ENCODE measurements at regions not wholly inside any gene's neighbourhood (a gene's known extent, or its start where the extent isn't known, plus 50 kb on each side); places are given as distances from the start of the nearest gene placed in this dataset.

GRCh38 chr15:94736236-94736635 lies 504.9 kb downstream of the MCTP2 start:
- Mint-ChIP-seq H3K27ac (no peak overlapping the region), H3K27me3 (ENCODE audit: low read depth) (peaks cover 6% of the 10 kb centered on the region)

GRCh38 chr15:94739639-94740038 lies 508.3 kb downstream of the MCTP2 start:
- no peaks in the 10 kb centered on the region for H3K4me1 Mint-ChIP-seq (ENCODE audit: low read depth)

More at GRCh38 chr15:94736236-94736635, 504.9 kb downstream of the MCTP2 start:
- H3K36me3 Mint-ChIP-seq (ENCODE audit: low read depth) = no peaks in the 10 kb centered on the region
- no peaks in the 10 kb centered on the region for H3K9me3 Mint-ChIP-seq
- H3K4me1 Mint-ChIP-seq (ENCODE audit: low read depth) = no peaks in the 10 kb centered on the region
- no peak overlapping the region for H3K4me3 Mint-ChIP-seq

GRCh38 chr15:94740469-94740868 lies 509.1 kb downstream of the MCTP2 start:
- peaks cover 9% of the 10 kb centered on the region for H3K27me3 Mint-ChIP-seq (ENCODE audit: low read depth)
- H3K36me3 Mint-ChIP-seq (ENCODE audit: low read depth) = no peaks in the 10 kb centered on the region
- H3K9me3 Mint-ChIP-seq = no peaks in the 10 kb centered on the region
- no peak overlapping the region for H3K4me3 Mint-ChIP-seq
- no peak overlapping the region for H3K27ac Mint-ChIP-seq
- no peaks in the 10 kb centered on the region for H3K4me1 Mint-ChIP-seq (ENCODE audit: low read depth)

More at GRCh38 chr15:94739639-94740038, 508.3 kb downstream of the MCTP2 start:
- H3K9me3 Mint-ChIP-seq = no peaks in the 10 kb centered on the region
- no peaks in the 10 kb centered on the region for H3K36me3 Mint-ChIP-seq (ENCODE audit: low read depth)
- H3K4me3 Mint-ChIP-seq = no peak overlapping the region
- H3K27me3 Mint-ChIP-seq (ENCODE audit: low read depth) = peaks cover 9% of the 10 kb centered on the region
- H3K27ac Mint-ChIP-seq = no peak overlapping the region

- Mint-ChIP-seq H3K4me3 (no peak overlapping the region), H3K4me1 (ENCODE audit: low read depth) (no peaks in the 10 kb centered on the region), H3K36me3 (ENCODE audit: low read depth) (no peaks in the 10 kb centered on the region), H3K27me3 (ENCODE audit: low read depth) (peaks cover 14% of the 10 kb centered on the region), H3K9me3 (no peaks in the 10 kb centered on the region), H3K27ac (no peak overlapping the region)
Observed at GRCh38 chr15:94743668-94744067, 512.3 kb downstream of the MCTP2 start.

- no peaks in the 10 kb centered on the region for H3K36me3 Mint-ChIP-seq (ENCODE audit: low read depth)
- H3K4me3 Mint-ChIP-seq = no peak overlapping the region
- no peaks in the 10 kb centered on the region for H3K9me3 Mint-ChIP-seq
- H3K27ac Mint-ChIP-seq = no peak overlapping the region
- no peaks in the 10 kb centered on the region for H3K4me1 Mint-ChIP-seq (ENCODE audit: low read depth)
- peaks cover 14% of the 10 kb centered on the region for H3K27me3 Mint-ChIP-seq (ENCODE audit: low read depth)
Observed at GRCh38 chr15:94744080-94744793, 512.9 kb downstream of the MCTP2 start.

- Mint-ChIP-seq H3K9me3 (no peaks in the 10 kb centered on the region), H3K4me1 (ENCODE audit: low read depth) (no peaks in the 10 kb centered on the region), H3K4me3 (no peak overlapping the region), H3K27me3 (ENCODE audit: low read depth) (peaks cover 14% of the 10 kb centered on the region), H3K36me3 (ENCODE audit: low read depth) (no peaks in the 10 kb centered on the region), H3K27ac (no peak overlapping the region)
Observed at GRCh38 chr15:94745371-94745770, 514.0 kb downstream of the MCTP2 start.

- H3K9me3 Mint-ChIP-seq = no peaks in the 10 kb centered on the region
- H3K27ac Mint-ChIP-seq = no peak overlapping the region
- no peak overlapping the region for H3K4me3 Mint-ChIP-seq
- peaks cover 14% of the 10 kb centered on the region for H3K27me3 Mint-ChIP-seq (ENCODE audit: low read depth)
- no peaks in the 10 kb centered on the region for H3K4me1 Mint-ChIP-seq (ENCODE audit: low read depth)
- no peaks in the 10 kb centered on the region for H3K36me3 Mint-ChIP-seq (ENCODE audit: low read depth)
Observed at GRCh38 chr15:94747510-94747909, 516.1 kb downstream of the MCTP2 start.

GRCh38 chr15:94749811-94750617 lies 518.7 kb downstream of the MCTP2 start:
- H3K9me3 Mint-ChIP-seq = no peaks in the 10 kb centered on the region
- no peak overlapping the region for H3K27ac Mint-ChIP-seq
- no peak overlapping the region for H3K4me3 Mint-ChIP-seq
- H3K4me1 Mint-ChIP-seq (ENCODE audit: low read depth) = no peaks in the 10 kb centered on the region
- no peaks in the 10 kb centered on the region for H3K36me3 Mint-ChIP-seq (ENCODE audit: low read depth)
- peaks cover 5% of the 10 kb centered on the region for H3K27me3 Mint-ChIP-seq (ENCODE audit: low read depth)

- H3K4me1 Mint-ChIP-seq (ENCODE audit: low read depth) = no peaks in the 10 kb centered on the region
- no peaks in the 10 kb centered on the region for H3K9me3 Mint-ChIP-seq
- no peaks in the 10 kb centered on the region for H3K36me3 Mint-ChIP-seq (ENCODE audit: low read depth)
- H3K4me3 Mint-ChIP-seq = no peak overlapping the region
- H3K27me3 Mint-ChIP-seq (ENCODE audit: low read depth) = peaks cover 18% of the 10 kb centered on the region
- no peak overlapping the region for H3K27ac Mint-ChIP-seq
Observed at GRCh38 chr15:94760348-94760747, 529.0 kb downstream of the MCTP2 start.

GRCh38 chr15:94761574-94761973 lies 530.2 kb downstream of the MCTP2 start:
- Mint-ChIP-seq H3K4me1 (ENCODE audit: low read depth) (no peaks in the 10 kb centered on the region), H3K4me3 (no peak overlapping the region), H3K27me3 (ENCODE audit: low read depth) (peaks cover 18% of the 10 kb centered on the region), H3K27ac (no peak overlapping the region), H3K36me3 (ENCODE audit: low read depth) (no peaks in the 10 kb centered on the region), H3K9me3 (no peaks in the 10 kb centered on the region)

- no peaks in the 10 kb centered on the region for H3K4me1 Mint-ChIP-seq (ENCODE audit: low read depth)
- H3K4me3 Mint-ChIP-seq = no peak overlapping the region
Observed at GRCh38 chr15:94769089-94769488, 537.7 kb downstream of the MCTP2 start.

GRCh38 chr15:94770199-94770598 lies 538.8 kb downstream of the MCTP2 start:
- Mint-ChIP-seq H3K27me3 (ENCODE audit: low read depth) (no peaks in the 10 kb centered on the region), H3K27ac (no peak overlapping the region), H3K9me3 (no peaks in the 10 kb centered on the region), H3K4me1 (ENCODE audit: low read depth) (peaks cover 5% of the 10 kb centered on the region), H3K4me3 (no peak overlapping the region), H3K36me3 (ENCODE audit: low read depth) (no peaks in the 10 kb centered on the region)

More at GRCh38 chr15:94769089-94769488, 537.7 kb downstream of the MCTP2 start:
- no peaks in the 10 kb centered on the region for H3K9me3 Mint-ChIP-seq
- no peak overlapping the region for H3K27ac Mint-ChIP-seq
- H3K36me3 Mint-ChIP-seq (ENCODE audit: low read depth) = no peaks in the 10 kb centered on the region
- H3K27me3 Mint-ChIP-seq (ENCODE audit: low read depth) = peaks cover 9% of the 10 kb centered on the region

GRCh38 chr15:94777037-94777436 lies 545.7 kb downstream of the MCTP2 start:
- no peak overlapping the region for H3K4me3 Mint-ChIP-seq
- H3K36me3 Mint-ChIP-seq (ENCODE audit: low read depth) = no peaks in the 10 kb centered on the region
- H3K27me3 Mint-ChIP-seq (ENCODE audit: low read depth) = peaks cover 4% of the 10 kb centered on the region
- peaks cover 5% of the 10 kb centered on the region for H3K4me1 Mint-ChIP-seq (ENCODE audit: low read depth)
- no peaks in the 10 kb centered on the region for H3K9me3 Mint-ChIP-seq
- H3K27ac Mint-ChIP-seq = no peak overlapping the region

- Mint-ChIP-seq H3K27me3 (ENCODE audit: low read depth) (peaks cover 4% of the 10 kb centered on the region), H3K36me3 (ENCODE audit: low read depth) (no peaks in the 10 kb centered on the region), H3K9me3 (no peaks in the 10 kb centered on the region), H3K4me3 (no peak overlapping the region), H3K27ac (no peak overlapping the region), H3K4me1 (ENCODE audit: low read depth) (peaks cover 5% of the 10 kb centered on the region)
Observed at GRCh38 chr15:94778840-94779239, 547.5 kb downstream of the MCTP2 start.

GRCh38 chr15:94780166-94780565 lies 548.8 kb downstream of the MCTP2 start:
- Mint-ChIP-seq H3K9me3 (no peaks in the 10 kb centered on the region), H3K27me3 (ENCODE audit: low read depth) (peaks cover 4% of the 10 kb centered on the region), H3K36me3 (ENCODE audit: low read depth) (no peaks in the 10 kb centered on the region), H3K4me1 (ENCODE audit: low read depth) (no peaks in the 10 kb centered on the region), H3K27ac (no peak overlapping the region), H3K4me3 (no peak overlapping the region)
